ENCODE measurements at regions not wholly inside any gene's neighbourhood (a gene's known extent, or its start where the extent isn't known, plus 50 kb on each side); places are given as distances from the start of the nearest gene placed in this dataset.

DNA sequence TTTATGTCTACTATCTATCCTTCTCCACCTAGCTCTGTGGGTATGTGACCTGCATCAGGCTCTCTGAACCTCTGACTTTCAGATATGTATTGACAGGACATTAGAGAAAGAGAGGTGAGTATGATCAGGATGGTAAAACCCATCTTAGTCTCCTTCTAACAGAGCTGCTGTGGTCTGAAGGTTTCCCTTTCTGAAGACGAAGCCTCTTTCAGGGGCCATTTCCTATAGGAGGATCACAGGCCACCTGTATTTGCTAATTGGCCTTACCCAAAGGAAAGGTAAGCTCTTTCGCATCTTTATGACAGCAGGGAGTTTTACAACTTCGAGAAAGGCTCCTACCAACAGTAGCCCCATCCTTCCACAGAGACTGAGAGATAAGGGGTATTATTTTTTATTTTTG lies 442.9 kb downstream of the KCNJ3 start:
- DNase-seq: no peak

GRCh38 chr2:155125585-155126230 lies 427.2 kb downstream of the KCNJ3 start:
- no peak for DNase-seq

DNA sequence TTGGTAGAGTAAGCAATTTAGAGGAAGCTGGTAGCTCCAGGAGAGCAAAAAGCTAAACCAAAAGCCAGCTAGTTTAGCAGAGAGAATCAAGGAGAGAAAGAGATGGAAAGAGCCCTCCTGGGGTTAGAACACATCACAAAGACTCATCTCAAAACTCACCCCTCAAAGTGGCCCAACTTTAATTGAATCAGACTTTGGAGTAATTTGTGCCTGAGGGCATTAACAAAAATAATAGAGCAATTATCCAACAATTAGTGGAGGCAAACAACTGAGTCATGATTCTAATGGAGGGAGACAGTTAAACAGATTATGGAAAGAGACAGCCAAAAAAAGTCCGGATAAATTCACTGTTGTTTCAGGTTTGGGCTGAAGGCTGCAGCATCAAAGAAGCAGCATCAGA lies 417.4 kb downstream of the KCNJ3 start:
- no peak for DNase-seq

DNA sequence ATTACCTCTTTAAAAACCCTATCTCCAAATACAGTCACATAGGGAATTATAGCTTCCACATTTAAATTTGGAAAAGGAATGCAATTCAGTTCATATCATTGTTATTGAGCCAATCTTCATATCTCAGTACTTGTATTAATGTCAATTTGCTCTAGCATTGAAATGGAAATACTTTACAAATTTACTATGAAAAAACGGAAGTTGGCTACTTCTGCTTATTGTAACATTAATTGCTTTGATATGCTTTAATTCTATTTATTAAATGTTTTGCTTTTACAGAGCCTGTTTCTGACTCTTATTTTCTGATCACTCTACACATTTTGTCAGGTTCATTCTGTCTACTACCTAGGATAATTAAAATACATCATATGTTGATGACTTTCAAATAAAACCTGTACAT lies 412.6 kb downstream of the KCNJ3 start:
- DNase-seq: no peak

- DNase-seq: no peak
Measured at GRCh38 chr2:155109527-155109926, 411.0 kb downstream of the KCNJ3 start.

DNA sequence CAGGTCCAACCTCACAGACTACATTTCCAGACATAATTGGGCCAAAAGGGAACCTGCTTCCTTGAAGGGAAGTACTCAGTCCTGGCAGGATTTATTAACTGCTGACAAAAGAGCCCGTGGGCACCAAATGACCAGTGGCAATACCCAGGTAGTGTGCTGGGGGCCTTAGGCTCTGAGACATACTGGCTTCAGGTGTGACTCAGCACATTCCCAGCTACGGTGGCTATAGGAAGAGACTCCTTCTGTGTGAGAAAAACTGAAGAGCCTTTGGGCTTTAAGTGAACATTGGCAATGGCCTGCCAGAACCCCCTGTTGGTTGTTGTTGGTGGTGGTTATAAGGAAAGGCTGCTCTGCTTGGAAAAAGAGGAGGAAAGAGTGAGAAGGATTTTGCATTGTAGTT lies 401.8 kb downstream of the KCNJ3 start:
- no peak for DNase-seq

DNA sequence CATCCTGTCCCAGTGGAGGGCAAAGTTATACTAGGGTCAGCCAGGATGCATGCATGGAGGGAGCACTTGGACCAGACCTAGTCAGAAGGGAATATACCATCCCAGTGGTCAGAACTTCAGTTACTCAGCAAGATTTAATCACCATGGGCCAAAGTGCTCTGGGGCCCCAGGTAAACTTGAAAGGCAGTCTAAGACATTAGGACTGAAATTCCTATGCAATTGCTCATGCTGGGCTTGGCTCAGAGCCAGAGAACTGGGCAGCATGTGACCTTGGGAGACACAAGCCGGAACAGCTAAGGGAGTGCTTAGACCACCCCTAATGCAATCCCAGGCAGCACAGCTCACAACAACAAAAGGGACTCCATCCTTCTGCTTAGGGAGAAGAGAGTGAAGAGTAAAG lies 401.3 kb downstream of the KCNJ3 start:
- no peak for DNase-seq

GRCh38 chr2:155095613-155096012 lies 397.1 kb downstream of the KCNJ3 start:
- DNase-seq: no peak

DNA sequence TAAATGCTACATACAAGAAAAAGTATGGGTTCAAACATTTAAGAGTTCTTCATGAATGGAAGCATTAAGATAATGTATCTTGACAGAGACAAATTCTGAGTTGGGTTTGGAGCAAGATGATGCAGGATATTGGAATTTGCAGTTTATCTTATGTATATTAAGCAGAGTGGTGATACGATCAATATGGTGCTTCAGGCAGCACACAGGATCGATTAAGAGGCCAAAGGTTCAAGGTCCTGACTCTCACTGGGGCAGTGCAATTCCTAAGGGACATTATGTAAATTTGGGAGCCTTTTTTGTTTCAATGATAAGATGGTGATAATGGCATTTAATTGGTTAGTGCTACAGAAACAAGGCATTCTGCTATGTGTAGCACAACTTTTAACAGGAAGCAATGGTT lies 381.9 kb downstream of the KCNJ3 start:
- DNase-seq: no peak

DNA sequence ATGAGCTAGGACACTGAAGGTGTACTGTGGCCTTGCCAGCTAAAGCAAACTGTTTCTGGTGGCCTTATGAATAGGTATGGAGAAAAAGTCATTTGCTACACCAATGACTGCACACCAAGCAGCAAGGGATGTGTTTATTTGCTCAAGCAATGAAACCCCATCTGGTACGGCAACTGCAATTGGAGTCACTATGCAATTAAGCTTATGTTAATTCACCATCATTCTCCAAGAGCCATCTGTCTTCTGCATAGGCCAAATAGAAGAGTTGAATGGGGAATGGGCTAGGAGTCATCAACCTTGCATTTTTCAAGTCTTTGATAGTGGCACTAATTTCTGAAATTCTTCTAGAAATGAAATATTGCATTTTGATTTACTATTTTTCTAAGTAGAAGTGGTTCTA lies 372.0 kb downstream of the KCNJ3 start:
- DNase-seq: no peak

GRCh38 chr2:155062922-155063258 lies 364.4 kb downstream of the KCNJ3 start:
- DNase-seq: no peak

DNA sequence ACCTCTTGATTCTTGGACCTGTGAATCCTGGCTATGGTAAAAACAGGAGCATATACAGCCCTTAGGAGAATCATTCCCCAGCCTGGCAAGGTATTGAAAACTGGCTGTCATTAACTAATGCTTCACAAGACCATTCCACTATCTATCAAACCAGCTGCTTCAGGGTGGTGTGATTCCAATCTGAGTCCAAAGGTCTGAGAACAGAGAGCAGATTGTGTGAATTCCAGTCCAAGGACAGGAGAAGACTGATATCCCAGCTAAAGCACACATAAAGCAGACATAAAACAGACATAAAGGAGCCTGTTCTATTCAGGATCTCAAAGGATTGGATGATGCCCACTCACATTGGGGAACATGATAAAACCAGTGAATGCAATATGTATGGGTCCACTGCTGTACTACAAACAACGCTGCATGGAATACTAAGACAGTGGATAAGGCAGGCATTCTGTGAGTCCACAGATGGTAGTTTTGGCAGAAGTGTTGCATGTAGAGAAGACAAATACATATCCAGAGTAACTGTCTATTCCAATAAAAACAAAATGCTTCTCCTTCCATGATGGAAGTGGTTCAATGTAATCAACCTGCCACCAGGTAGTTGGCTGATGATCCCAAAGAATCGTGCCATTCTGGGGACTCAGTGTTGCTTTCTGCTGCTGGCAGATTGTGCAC lies 363.9 kb downstream of the KCNJ3 start:
- DNase-seq: no peak

GRCh38 chr2:155060896-155061295 lies 362.4 kb downstream of the KCNJ3 start:
- no peak for DNase-seq

DNA sequence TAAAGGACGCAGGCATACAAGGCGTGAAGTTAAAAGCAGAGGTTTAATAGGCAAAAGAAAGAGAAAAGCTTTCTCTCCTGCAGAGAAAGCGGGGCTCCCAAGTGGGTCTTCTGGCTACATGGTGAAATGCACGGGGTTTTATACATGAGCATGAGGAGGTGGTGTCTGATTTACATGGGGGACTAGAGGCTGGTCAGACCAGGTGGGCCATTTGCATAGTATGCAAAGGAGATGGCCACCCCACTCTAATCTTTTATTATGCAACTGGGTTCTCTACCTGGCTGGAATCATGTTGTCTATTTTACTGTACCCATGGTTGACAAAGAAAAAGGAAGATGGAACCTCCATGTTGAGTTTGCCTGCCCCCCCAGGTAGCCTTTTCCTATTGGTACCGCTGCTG lies 356.2 kb downstream of the KCNJ3 start:
- no peak for DNase-seq

DNA sequence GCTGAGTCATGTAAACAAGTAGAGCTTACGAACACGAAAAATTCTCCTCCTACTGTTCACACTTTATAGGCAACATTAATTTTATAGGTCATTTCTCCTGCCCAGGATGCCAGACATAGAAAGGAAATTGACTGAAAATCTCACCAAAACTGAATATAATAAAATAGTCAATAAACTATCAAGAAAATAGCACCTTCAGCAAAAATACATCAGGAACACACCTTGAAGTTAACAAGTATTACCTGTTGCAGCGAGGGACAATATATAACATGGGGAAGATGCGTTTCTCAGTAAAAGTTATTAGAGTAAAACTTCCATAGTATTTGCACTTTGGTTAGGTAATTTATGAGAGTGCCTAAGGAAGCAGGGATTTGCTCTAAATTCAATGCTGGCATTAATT lies 344.6 kb downstream of the KCNJ3 start:
- DNase-seq: no peak

GRCh38 chr2:155035308-155035707 lies 336.8 kb downstream of the KCNJ3 start:
- DNase-seq: no peak

DNA sequence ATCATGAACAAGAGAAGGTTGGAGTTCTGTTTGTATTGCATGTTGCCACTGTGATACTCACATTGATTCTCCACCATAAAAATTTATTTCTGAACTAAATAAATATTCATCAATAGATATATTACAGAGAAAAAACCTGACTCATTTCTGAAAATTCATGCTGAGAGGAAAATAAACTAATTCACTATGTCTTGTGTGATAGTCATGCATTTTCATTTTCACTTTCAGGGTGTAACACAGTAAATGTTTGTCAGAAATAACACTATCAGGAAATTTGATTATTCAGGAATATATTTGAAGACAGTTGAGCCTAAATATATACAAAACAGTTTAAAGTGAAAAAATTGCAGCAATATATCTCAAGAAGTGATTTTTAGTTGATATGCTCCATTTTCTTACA lies 335.2 kb downstream of the KCNJ3 start:
- no peak for DNase-seq

- DNase-seq: no peak
Measured at GRCh38 chr2:155030296-155030695, 331.8 kb downstream of the KCNJ3 start.

DNA sequence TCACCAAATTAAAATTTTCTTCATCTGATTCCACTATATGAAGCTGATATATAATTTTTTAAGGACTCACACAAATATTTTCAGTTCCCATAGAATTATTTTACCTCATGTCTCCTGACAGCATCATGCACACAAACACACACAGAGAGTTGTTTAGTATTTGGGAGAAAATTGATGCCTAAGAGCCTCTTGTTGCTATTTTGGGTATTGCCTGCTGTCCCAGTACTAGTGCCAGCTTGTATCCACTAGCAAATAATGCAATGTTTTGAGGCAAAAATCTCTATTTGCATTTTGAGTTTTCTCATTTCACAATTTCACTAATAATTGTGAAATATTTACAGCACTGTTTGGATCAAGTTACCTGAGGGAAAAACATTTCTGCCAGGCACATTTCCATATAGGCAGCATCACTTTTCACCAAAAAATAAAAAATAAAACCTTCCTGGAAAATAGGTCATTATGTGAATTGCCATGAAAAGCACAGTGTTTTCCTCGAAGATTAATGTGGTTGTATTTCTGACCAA lies 328.2 kb downstream of the KCNJ3 start:
- DNase-seq: no peak

GRCh38 chr2:155023674-155024073 lies 325.2 kb downstream of the KCNJ3 start:
- no peak for DNase-seq

GRCh38 chr2:155022531-155022930 lies 324.0 kb downstream of the KCNJ3 start:
- no peak for DNase-seq

- DNase-seq: no peak
Measured at GRCh38 chr2:155021618-155022017, 323.1 kb downstream of the KCNJ3 start.

DNA sequence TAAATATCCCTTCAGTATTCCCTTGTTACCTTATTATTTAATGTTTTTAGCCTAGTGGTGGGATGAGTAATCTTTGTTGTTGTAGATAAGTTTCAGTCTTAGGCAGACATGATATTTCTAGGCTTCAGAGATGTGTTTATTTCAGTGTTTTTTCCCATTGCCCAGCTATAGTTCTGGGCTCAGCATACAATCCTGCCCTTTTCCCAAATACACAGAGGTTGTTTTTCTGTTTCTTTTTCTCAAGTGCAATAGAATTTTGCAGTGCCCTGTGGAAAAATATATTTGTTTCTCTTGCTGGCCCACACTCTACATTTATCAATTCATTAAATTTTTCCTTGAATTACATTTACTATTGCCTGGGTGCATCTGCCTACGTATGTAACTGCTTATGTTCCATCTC lies 321.8 kb downstream of the KCNJ3 start:
- no peak for DNase-seq

DNA sequence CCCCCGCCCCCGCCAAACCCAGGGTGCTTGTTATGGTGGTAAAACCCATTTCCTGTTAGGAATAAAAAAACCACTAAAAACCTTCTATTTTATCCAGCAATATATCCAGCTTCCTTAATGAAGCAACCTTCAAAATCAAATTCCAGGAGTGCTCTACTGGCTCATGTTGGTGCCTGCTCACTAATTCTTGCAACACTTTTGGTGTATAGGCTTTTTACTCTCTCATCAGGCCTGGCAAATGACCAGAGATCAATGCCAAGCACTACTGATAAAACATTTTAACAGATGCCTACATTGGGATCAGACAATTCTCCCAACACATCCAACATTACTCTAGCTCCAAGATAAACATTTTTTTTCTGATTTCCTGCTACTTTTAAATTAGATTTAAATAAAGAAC lies 312.4 kb downstream of the KCNJ3 start:
- DNase-seq: no peak

All from tongue (tissue), 1 donor.